Urinary bladder (tissue), 3 donors: ENCODE measurements at regions not wholly inside any gene's neighbourhood (a gene's known extent, or its start where the extent isn't known, plus 50 kb on each side); places are given as distances from the start of the nearest gene placed in this dataset.
"Not testable (repeated sequence)": the region's sequence is repeated elsewhere in the genome, so short reads cannot be mapped to it uniquely, and the experiment has no call there.

Source experiments
- DNase-seq: peaks from one replicate; pipeline ENCODE4 v3.0.0-alpha.2; 2015; ENCODE audit errors: extremely low spot score
- H3K27ac ChIP-seq: one replicate; pipeline ENCODE4 v1.5.1; 2013; ENCODE audit warnings: low read depth, mild to moderate bottlenecking, moderate library complexity
- H3K36me3 ChIP-seq: one replicate; pipeline ENCODE4 v1.6.1; 2013; ENCODE audit warnings: mild to moderate bottlenecking, moderate library complexity; ENCODE audit not compliant: insufficient read depth
- H3K4me1 ChIP-seq: one replicate; pipeline ENCODE4 v1.6.1; 2013; ENCODE audit warnings: mild to moderate bottlenecking, moderate library complexity; ENCODE audit not compliant: insufficient read depth
- H3K4me3 ChIP-seq: one replicate; pipeline ENCODE4 v1.5.1; 2013; ENCODE audit warnings: low read depth, low read length
- WGBS: extraction: QIAGEN DNeasy Blood & Tissue Kit; methylation state at CpG from one replicate; pipeline ENCODE4 v1.1.7; 2013; 5-methylcytosine and 5-hydroxymethylcytosine counted together
- donor health status: healthy with polysubstance abuse.
- donor health status: healthy.

GRCh38 chr2:87669633-87670231 is 78.2 kb upstream of the PLGLB2 start:
- 90% methylated on average over 5 of the region's 8 CpGs for WGBS
- not testable (repeated sequence) for H3K4me3 ChIP-seq, DNase-seq

GRCh38 chr2:87672404-87672803 is 75.5 kb upstream of the PLGLB2 start:
- H3K36me3 ChIP-seq, H3K4me3 ChIP-seq, H3K4me1 ChIP-seq, H3K27ac ChIP-seq, DNase-seq: not testable (repeated sequence)
- WGBS = 94% methylated on average over 4 of the region's 4 CpGs

More at GRCh38 chr2:87669633-87670231, 78.2 kb upstream of the PLGLB2 start:
- H3K4me1 ChIP-seq, H3K36me3 ChIP-seq, H3K27ac ChIP-seq: not testable (repeated sequence)

GRCh38 chr2:87674729-87675128 is 73.2 kb upstream of the PLGLB2 start:
- not testable (repeated sequence) for DNase-seq, H3K36me3 ChIP-seq, H3K4me3 ChIP-seq, H3K4me1 ChIP-seq, H3K27ac ChIP-seq
- 89% methylated on average over 1 of the region's 2 CpGs for WGBS

- H3K4me3 ChIP-seq, H3K4me1 ChIP-seq, H3K36me3 ChIP-seq, H3K27ac ChIP-seq, DNase-seq: not testable (repeated sequence)
- 66% methylated on average over 4 of the region's 7 CpGs for WGBS
Observed at GRCh38 chr2:87675487-87675886, 72.4 kb upstream of the PLGLB2 start.

- H3K36me3 ChIP-seq, DNase-seq, H3K27ac ChIP-seq, H3K4me1 ChIP-seq, H3K4me3 ChIP-seq: not testable (repeated sequence)
- WGBS = 83% methylated on average over 1 of the region's 5 CpGs
Observed at GRCh38 chr2:87677421-87677923, 70.4 kb upstream of the PLGLB2 start.

- H3K27ac ChIP-seq, H3K4me1 ChIP-seq, H3K36me3 ChIP-seq, DNase-seq, H3K4me3 ChIP-seq: not testable (repeated sequence)
- WGBS = 91% methylated on average over 4 of the region's 6 CpGs
Observed at GRCh38 chr2:87678742-87679173, 69.1 kb upstream of the PLGLB2 start.

- H3K36me3 ChIP-seq, H3K4me1 ChIP-seq, H3K4me3 ChIP-seq, H3K27ac ChIP-seq, DNase-seq: not testable (repeated sequence)
- 34% methylated on average over 2 of the region's 4 CpGs for WGBS
Observed at GRCh38 chr2:87679950-87680349, 67.9 kb upstream of the PLGLB2 start.

- not testable (repeated sequence) for DNase-seq, H3K4me1 ChIP-seq, H3K4me3 ChIP-seq, H3K27ac ChIP-seq, H3K36me3 ChIP-seq
- WGBS = 91% methylated on average over 1 of the region's 1 CpG
Observed at GRCh38 chr2:87680691-87681090, 67.2 kb upstream of the PLGLB2 start.

- not testable (repeated sequence) for DNase-seq, H3K36me3 ChIP-seq, H3K4me1 ChIP-seq, H3K4me3 ChIP-seq, H3K27ac ChIP-seq
- 44% methylated on average over 10 of the region's 10 CpGs for WGBS
Observed at GRCh38 chr2:87683451-87683850, 64.4 kb upstream of the PLGLB2 start.

- H3K4me1 ChIP-seq, DNase-seq, H3K4me3 ChIP-seq, H3K36me3 ChIP-seq, H3K27ac ChIP-seq: not testable (repeated sequence)
- WGBS = 93% methylated on average over 5 of the region's 5 CpGs
Observed at GRCh38 chr2:87683961-87684360, 63.9 kb upstream of the PLGLB2 start.

- not testable (repeated sequence) for H3K36me3 ChIP-seq, H3K27ac ChIP-seq, DNase-seq, H3K4me3 ChIP-seq, H3K4me1 ChIP-seq
- 89% methylated on average over 9 of the region's 11 CpGs for WGBS
Observed at GRCh38 chr2:87685558-87685957, 62.3 kb upstream of the PLGLB2 start.

GRCh38 chr2:87686873-87687549 is 60.9 kb upstream of the PLGLB2 start:
- not testable (repeated sequence) for H3K27ac ChIP-seq, H3K36me3 ChIP-seq, H3K4me3 ChIP-seq, H3K4me1 ChIP-seq, DNase-seq
- WGBS = no CpG with 5 or more reads among the region's 7 CpGs

GRCh38 chr2:87687550-87688270 is 60.2 kb upstream of the PLGLB2 start:
- DNase-seq = peak; percentile 18
- H3K4me1 ChIP-seq, H3K27ac ChIP-seq, H3K4me3 ChIP-seq, H3K36me3 ChIP-seq: not testable (repeated sequence)
- WGBS = 38% methylated on average over 5 of the region's 7 CpGs
